GM23338 (cell line): ENCODE measurements at regions not wholly inside any gene's neighbourhood (a gene's known extent, or its start where the extent isn't known, plus 50 kb on each side); places are given as distances from the start of the nearest gene placed in this dataset.

ENCODE experiments used
- ATAC-seq: fragments of 200-7000 bp; cut with Tn5 transposase; 3 replicates; pipeline ENCODE4 v1.9.1; 2020
- DNase-seq: peaks from one replicate; pipeline ENCODE4 v3.0.0-alpha.2; 2015; ENCODE audit warnings: low spot score
- H2AFZ ChIP-seq: fragments of 200-600 bp; sonication (generic); 2 replicates; pipeline ENCODE4 v1.8.0; 2016; ENCODE audit warnings: antibody characterized with exemption, mild to moderate bottlenecking, moderate library complexity
- H3F3A ChIP-seq: fragments of 200-600 bp; sonication (generic); replicated peaks from 2 replicates; pipeline ENCODE4 v1.8.0; 2017; ENCODE audit warnings: antibody characterized with exemption, mixed run types, low read depth
- H3K27ac ChIP-seq: fragments of 200-600 bp; sonication (generic); 2 replicates; pipeline ENCODE4 v1.6.1; 2016; ENCODE audit warnings: low read depth
- H3K27me3 ChIP-seq: fragments of 200-600 bp; sonication (generic); 2 replicates; pipeline ENCODE4 v1.8.0; 2016; ENCODE audit warnings: mild to moderate bottlenecking, mixed run types, moderate library complexity; ENCODE audit not compliant: insufficient read depth
- H3K36me3 ChIP-seq: fragments of 200-600 bp; sonication (generic); 2 replicates; pipeline ENCODE4 v1.8.0; 2016; ENCODE audit warnings: mild to moderate bottlenecking; ENCODE audit not compliant: insufficient read depth
- H3K4me1 ChIP-seq: fragments of 200-600 bp; sonication (generic); 2 replicates; pipeline ENCODE4 v1.8.0; 2016; ENCODE audit warnings: mild to moderate bottlenecking, moderate library complexity; ENCODE audit not compliant: insufficient read depth
- H3K4me2 ChIP-seq: fragments of 200-600 bp; sonication (generic); 2 replicates; pipeline ENCODE4 v1.7.1; 2017; ENCODE audit warnings: mixed run types
- H3K4me3 ChIP-seq: fragments of 200-600 bp; sonication (generic); 2 replicates; pipeline ENCODE4 v1.6.1; 2016; ENCODE audit warnings: mixed run types
- H3K79me2 ChIP-seq: fragments of 200-600 bp; sonication (generic); replicated peaks from 2 replicates; pipeline ENCODE4 v1.8.0; 2017; ENCODE audit warnings: mild to moderate bottlenecking; ENCODE audit not compliant: insufficient read depth
- H3K9me2 ChIP-seq: fragments of 200-600 bp; sonication (generic); 2 replicates; pipeline ENCODE4 v1.8.0; 2017; ENCODE audit not compliant: insufficient read depth
- H4K20me1 ChIP-seq: fragments of 200-600 bp; sonication (generic); replicated peaks from 2 replicates; pipeline ENCODE4 v1.8.0; 2017; ENCODE audit warnings: mild to moderate bottlenecking; ENCODE audit not compliant: insufficient read depth
- H3K27ac Mint-ChIP-seq: 2 replicates; pipeline ENCODE4 v1.8.0; 2020; ENCODE audit warnings: inconsistent platforms, mild to moderate bottlenecking, moderate library complexity, mixed read lengths
- H3K27me3 Mint-ChIP-seq: 3 replicates; pipeline ENCODE4 v1.8.0; 2022; ENCODE audit warnings: low read depth, mild to moderate bottlenecking, moderate library complexity, mixed read lengths, inconsistent platforms; ENCODE audit not compliant: insufficient read depth, poor library complexity
- H3K36me3 Mint-ChIP-seq: 3 replicates; pipeline ENCODE4 v1.8.0; 2021; ENCODE audit warnings: low read depth, mild to moderate bottlenecking, inconsistent platforms, moderate library complexity, mixed read lengths
- H3K4me1 Mint-ChIP-seq: 3 replicates; pipeline ENCODE4 v1.8.0; 2020; ENCODE audit warnings: mild to moderate bottlenecking, inconsistent platforms, mixed read lengths
- H3K4me3 Mint-ChIP-seq: 3 replicates; pipeline ENCODE4 v1.8.0; 2021; ENCODE audit warnings: moderate library complexity, mild to moderate bottlenecking, inconsistent platforms, mixed read lengths
- H3K9me3 Mint-ChIP-seq: 3 replicates; pipeline ENCODE4 v1.8.0; 2020; ENCODE audit warnings: moderate library complexity, mild to moderate bottlenecking, inconsistent platforms, mixed read lengths
- CREB1 ChIP-seq: fragments of 250-450 bp; sonication (Bioruptor Pico); IDR thresholded peaks from 2 replicates; pipeline ENCODE4 v1.5.0; 2020; ENCODE audit warnings: low read depth, mild to moderate bottlenecking, moderate library complexity
- EZH2 ChIP-seq: fragments of 200-600 bp; sonication (generic); IDR thresholded peaks from one replicate; pipeline ENCODE4 v1.8.0; 2017; ENCODE audit warnings: antibody characterized with exemption, mild to moderate bottlenecking, low read depth; ENCODE audit not compliant: unreplicated experiment
- EZH2phosphoT487 ChIP-seq: fragments of 200-600 bp; sonication (generic); IDR thresholded peaks from one replicate; pipeline ENCODE4 v1.8.1; 2018; ENCODE audit warnings: antibody characterized with exemption; ENCODE audit not compliant: unreplicated experiment
- JUNB ChIP-seq: IDR thresholded peaks from one replicate; pipeline ENCODE4 v1.6.1; 2016; ENCODE audit warnings: antibody characterized with exemption; ENCODE audit not compliant: unreplicated experiment
- NANOG ChIP-seq: IDR thresholded peaks from 2 replicates; pipeline ENCODE4 v1.6.1; 2016; ENCODE audit warnings: antibody characterized with exemption, borderline replicate concordance
- POLR2AphosphoS5 ChIP-seq: IDR thresholded peaks from 2 replicates; pipeline ENCODE4 v1.6.1; 2016; ENCODE audit warnings: antibody characterized with exemption, low read depth
- STAT1 ChIP-seq: IDR thresholded peaks from one replicate; pipeline ENCODE4 v1.6.1; 2016; ENCODE audit warnings: antibody characterized with exemption; ENCODE audit not compliant: unreplicated experiment
- ZNF114 ChIP-seq: fragments of 250-450 bp; sonication (Bioruptor Pico); IDR thresholded peaks from 2 replicates; pipeline ENCODE4 v1.5.0; 2020; ENCODE audit warnings: mild to moderate bottlenecking, moderate library complexity
- ZNF331 ChIP-seq: fragments of 250-450 bp; sonication (Bioruptor Pico); IDR thresholded peaks from 2 replicates; pipeline ENCODE4 v1.5.0; 2020; ENCODE audit warnings: low read depth, mild to moderate bottlenecking, moderate library complexity
- TF ChIP-seq, protein P1 (sequence below): IDR thresholded peaks from one replicate; pipeline ENCODE4 v1.6.1; 2018; ENCODE audit warnings: antibody characterized with exemption; ENCODE audit not compliant: unreplicated experiment
- TF ChIP-seq, protein P2 (sequence below), 2 experiments: fragments of 200-600 bp in 1 of 2; sonication (generic) in 1 of 2; conservative IDR thresholded peaks; 2 replicates each; pipeline versions ENCODE4 v1.5.1 to v1.6.1; 2016 to 2017; ENCODE audit warnings: antibody characterized with exemption in 2 of 2, low read depth in 2 of 2, mild to moderate bottlenecking in 2 of 2, moderate library complexity in 1 of 2

DNA sequence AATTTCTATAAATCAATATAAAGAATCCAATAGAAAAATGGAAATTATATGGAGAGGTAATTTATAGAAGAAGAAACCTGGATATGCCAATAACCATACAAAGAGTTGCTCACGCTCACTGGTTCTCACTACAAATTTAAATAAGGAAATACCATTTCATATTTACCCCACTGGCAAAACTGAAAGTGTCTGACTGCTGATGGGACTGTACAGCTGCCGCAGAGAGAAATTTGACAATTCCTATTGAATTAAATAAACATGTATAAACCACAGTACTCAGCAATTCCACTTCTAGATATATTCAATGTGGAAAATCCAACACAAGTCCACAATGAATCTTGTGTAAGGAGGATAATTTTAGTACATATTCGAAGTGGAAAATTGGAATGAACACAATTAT lies 830.4 kb upstream of the GRAMD2B start (continued):
- TF ChIP-seq, protein P1, sequence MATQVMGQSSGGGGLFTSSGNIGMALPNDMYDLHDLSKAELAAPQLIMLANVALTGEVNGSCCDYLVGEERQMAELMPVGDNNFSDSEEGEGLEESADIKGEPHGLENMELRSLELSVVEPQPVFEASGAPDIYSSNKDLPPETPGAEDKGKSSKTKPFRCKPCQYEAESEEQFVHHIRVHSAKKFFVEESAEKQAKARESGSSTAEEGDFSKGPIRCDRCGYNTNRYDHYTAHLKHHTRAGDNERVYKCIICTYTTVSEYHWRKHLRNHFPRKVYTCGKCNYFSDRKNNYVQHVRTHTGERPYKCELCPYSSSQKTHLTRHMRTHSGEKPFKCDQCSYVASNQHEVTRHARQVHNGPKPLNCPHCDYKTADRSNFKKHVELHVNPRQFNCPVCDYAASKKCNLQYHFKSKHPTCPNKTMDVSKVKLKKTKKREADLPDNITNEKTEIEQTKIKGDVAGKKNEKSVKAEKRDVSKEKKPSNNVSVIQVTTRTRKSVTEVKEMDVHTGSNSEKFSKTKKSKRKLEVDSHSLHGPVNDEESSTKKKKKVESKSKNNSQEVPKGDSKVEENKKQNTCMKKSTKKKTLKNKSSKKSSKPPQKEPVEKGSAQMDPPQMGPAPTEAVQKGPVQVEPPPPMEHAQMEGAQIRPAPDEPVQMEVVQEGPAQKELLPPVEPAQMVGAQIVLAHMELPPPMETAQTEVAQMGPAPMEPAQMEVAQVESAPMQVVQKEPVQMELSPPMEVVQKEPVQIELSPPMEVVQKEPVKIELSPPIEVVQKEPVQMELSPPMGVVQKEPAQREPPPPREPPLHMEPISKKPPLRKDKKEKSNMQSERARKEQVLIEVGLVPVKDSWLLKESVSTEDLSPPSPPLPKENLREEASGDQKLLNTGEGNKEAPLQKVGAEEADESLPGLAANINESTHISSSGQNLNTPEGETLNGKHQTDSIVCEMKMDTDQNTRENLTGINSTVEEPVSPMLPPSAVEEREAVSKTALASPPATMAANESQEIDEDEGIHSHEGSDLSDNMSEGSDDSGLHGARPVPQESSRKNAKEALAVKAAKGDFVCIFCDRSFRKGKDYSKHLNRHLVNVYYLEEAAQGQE = no peak
- no peak for TF ChIP-seq EZH2

DNA sequence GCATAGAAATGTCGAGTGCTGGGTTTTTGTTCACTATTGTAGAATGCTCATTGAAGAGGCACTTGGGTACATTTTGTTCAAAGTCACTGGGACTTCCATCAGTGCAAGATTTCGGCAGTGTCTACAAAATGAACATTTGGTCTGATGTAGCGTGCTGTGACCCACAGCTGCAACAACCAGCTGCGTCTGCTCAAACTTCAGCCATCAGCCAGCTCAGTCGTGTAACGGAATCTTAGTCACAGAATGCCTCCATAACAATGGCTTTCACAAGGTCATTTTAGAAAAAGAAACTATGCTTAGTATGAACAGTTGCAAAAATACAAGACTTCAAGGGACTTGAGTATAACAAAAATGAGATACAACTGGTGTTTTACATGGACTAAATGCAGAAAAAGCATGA lies 828.1 kb upstream of the GRAMD2B start:
- H3K4me1 ChIP-seq = no peaks in the 10 kb centered on the region
- Mint-ChIP-seq H3K4me1 (peaks cover 3% of the 10 kb centered on the region; the same call in 1 of the 3 replicates), H3K27me3 (no peaks in the 10 kb centered on the region), H3K9me3 (no peaks in the 10 kb centered on the region), H3K4me3 (no peak overlapping the region), H3K27ac (no peak overlapping the region), H3K36me3 (no peaks in the 10 kb centered on the region)
- H3K36me3 ChIP-seq = no peaks in the 10 kb centered on the region
- H2AFZ ChIP-seq = no peak overlapping the region
- H3K9me2 ChIP-seq = peaks cover 20% of the 10 kb centered on the region
- no peak overlapping the region for H3K4me2 ChIP-seq
- H3K27me3 ChIP-seq = no peaks in the 10 kb centered on the region
- no peak overlapping the region for H3K4me3 ChIP-seq
- H3K27ac ChIP-seq = no peak overlapping the region
- no peaks in the 10 kb centered on the region for H3F3A ChIP-seq
- H3K79me2 ChIP-seq = no peaks in the 10 kb centered on the region
- ATAC-seq = no peak
- DNase-seq = no peak
- H4K20me1 ChIP-seq = no peaks in the 10 kb centered on the region
- TF ChIP-seq CREB1 (CRISPR knock-in tag) (no peak), ZNF331 (no peak), POLR2AphosphoS5 (no peak), EZH2phosphoT487 (no peak), JUNB (no peak), NANOG (no peak), EZH2 (no peak), STAT1 (no peak), ZNF114 (no peak)
- TF ChIP-seq, protein P1 = no peak
- TF ChIP-seq, protein P2, sequence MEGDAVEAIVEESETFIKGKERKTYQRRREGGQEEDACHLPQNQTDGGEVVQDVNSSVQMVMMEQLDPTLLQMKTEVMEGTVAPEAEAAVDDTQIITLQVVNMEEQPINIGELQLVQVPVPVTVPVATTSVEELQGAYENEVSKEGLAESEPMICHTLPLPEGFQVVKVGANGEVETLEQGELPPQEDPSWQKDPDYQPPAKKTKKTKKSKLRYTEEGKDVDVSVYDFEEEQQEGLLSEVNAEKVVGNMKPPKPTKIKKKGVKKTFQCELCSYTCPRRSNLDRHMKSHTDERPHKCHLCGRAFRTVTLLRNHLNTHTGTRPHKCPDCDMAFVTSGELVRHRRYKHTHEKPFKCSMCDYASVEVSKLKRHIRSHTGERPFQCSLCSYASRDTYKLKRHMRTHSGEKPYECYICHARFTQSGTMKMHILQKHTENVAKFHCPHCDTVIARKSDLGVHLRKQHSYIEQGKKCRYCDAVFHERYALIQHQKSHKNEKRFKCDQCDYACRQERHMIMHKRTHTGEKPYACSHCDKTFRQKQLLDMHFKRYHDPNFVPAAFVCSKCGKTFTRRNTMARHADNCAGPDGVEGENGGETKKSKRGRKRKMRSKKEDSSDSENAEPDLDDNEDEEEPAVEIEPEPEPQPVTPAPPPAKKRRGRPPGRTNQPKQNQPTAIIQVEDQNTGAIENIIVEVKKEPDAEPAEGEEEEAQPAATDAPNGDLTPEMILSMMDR (conservative IDR thresholded peaks at IDR 0.05; ENCODE audit: low read depth in 2 of 2) = no peak
